T-helper 2 cell (primary cell): ENCODE measurements at regions not wholly inside any gene's neighbourhood (a gene's known extent, or its start where the extent isn't known, plus 50 kb on each side); places are given as distances from the start of the nearest gene placed in this dataset.

ENCODE experiments used
- DNase-seq, 5 experiments: peaks; one replicate each; pipeline versions ENCODE4 v3.0.0 to v3.0.0-alpha.2; 2012 to 2022

DNA sequence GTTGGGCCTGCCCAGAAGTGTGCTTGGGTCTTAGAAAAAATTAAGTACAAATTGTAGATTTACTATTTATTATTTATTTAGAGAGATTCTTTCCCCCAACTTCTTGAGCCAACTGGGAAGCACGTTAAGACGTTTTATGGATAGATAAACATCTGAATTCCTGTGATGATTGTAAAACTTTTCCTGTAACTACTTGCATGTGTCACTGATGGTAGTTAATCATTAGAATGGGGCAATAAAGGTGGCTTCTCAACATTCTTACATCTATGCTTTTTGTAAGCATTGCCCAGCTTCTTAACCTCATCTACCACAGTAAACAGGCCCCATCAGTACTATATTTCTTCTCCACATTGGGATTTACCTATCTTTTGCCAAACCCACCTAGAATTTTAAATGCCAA is 559.8 kb downstream of the LMO4 start:
- DNase-seq, result no peak

DNA sequence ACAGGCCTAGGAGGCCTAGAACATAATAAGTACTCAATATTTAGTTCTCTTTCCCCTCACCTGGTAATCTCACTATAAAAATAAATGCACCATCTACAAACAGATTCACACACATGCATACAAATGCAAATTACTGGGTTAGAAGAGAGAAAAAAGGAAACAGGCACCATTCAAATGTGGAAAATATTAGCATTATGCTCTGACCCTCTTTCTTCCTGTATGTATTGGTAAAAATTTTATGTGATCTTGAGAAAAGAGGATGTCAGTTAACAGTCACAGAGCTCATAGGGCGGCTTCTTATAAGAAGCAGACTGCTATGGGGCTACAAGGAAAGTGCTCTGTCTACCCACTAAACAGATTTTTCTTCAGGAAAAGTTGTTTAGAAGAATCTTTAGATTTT is 565.4 kb downstream of the LMO4 start:
- no peak for DNase-seq

DNA sequence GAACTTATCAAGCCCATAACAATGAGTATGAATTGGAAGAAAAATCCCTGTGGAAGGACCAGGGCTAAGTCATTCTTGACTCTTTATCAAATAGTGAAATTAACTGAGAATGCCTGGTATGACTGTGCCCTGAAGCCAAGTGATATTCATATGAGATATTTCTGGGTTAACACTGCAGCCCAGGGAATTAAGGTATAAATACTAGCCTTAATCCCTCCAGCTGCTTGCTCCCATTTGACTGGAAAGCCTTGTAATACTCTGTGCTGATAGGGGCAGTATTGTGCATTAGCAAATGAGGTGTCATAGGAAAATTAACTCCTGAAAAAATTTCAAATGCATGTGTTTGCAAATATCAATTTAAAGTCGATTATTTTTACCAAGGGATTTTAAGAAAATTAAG is 568.8 kb downstream of the LMO4 start:
- DNase-seq, result no peak

DNA sequence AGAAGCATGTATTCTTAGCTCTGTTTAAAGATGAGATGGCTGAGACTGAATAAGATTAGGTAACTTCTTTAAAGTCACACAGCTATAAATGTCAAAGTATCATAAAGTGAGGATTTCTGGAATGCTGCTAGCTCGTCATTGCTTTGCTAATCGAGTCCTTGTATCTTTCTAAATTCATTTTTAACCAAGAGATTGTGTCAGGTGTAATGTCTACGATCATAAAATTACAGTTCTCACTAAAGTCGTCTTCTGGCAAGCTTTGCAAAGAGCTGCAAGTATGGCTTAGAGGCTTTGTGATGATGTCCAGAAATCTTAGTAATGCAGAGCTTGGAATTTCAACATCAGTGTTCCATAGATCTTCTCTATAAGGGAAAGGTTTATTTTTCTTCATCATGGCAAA is 569.8 kb downstream of the LMO4 start:
- DNase-seq, result no peak

DNA sequence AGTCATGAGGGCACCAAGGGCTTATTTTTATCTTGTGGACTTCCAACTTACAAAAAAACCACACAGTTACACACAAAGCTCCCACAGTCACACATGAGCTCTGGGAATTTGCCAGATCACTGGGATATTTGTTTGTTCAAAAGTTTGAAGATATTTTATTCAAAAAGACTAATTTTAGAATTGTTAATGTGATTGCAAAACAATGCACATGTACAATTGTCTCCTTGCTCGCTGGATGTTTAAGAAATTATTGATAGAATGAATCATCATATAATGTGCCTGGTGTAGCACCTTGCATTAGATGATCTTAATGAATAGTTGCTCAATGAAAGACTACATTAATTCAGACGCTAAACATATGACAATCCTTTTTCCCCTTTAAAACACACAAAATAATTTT is 570.3 kb downstream of the LMO4 start:
- DNase-seq, result no peak

DNA sequence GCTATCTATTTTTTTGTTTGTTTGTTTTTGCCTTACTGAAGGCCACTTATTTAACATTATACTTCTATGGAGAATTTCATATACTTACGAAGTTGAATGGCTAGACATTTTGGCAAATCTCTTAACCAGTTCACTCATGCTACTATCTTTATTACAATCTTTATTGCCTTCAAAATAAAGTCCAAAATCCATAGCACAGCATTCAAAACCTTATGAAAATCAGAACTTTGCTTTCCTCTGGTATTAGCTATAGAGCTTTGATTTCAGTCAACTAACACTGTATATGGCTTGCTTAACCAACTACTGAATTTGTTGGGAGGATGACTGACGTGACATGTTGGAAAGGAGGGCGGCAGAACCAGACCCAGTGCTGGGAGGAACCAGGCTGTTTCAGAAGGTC is 571.1 kb downstream of the LMO4 start:
- DNase-seq, result no peak

DNA sequence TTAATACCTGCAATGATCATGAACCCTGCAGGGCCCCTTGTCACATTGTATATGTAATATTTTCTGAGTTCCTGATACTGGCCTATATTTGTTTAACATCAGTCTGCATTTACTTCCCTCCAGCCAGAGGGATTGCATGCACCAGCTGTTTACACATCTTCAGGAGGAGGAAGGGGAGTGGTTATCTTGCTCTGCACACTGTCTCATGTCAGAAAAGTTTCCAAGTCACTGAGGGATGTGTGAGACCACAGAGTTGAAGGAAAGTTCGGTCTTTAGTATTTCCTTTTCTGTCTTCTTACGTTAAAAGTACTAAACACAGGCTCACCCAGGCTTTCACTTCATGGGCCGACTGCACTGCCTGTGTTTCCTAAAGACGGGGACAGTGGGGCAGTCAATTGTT is 574.1 kb downstream of the LMO4 start:
- no peak for DNase-seq

DNA sequence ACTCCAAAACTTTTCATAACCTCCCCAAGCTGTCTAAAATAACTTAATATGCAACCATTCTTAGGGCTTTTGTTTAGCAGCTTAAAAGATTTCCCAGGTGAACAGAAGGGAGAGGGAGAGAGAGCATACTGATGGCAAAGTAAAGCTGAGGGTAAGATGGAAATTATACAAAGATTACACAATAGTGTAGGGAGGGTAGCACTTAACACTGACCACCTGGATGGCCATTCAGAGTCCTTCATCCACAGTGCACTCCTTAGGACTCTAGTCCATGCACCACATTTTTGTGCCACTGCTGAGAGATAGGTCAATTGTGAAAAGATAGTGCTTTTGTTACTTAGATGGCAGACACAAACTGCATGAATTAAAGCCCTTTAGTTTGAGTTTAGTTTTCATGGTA is 574.6 kb downstream of the LMO4 start:
- DNase-seq, result no peak

DNA sequence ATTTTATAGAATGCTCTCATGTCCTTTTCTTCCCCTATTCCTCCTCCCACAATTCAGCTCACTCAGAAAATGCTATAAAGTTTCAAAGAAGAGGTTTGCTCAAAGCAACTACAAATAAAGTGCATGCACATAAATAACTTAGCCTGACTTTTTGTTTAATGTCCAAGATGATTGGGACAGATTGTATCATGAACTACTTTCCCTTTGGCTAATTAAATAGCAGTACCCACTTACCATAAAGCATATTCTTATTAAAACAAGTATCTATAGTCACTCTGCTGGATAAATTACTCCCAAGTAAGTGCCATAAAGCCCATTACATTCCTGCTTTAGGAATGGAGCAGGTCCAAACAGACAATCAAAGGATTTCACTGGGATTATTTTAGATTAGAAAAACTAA is 576.0 kb downstream of the LMO4 start:
- DNase-seq, result no peak

DNA sequence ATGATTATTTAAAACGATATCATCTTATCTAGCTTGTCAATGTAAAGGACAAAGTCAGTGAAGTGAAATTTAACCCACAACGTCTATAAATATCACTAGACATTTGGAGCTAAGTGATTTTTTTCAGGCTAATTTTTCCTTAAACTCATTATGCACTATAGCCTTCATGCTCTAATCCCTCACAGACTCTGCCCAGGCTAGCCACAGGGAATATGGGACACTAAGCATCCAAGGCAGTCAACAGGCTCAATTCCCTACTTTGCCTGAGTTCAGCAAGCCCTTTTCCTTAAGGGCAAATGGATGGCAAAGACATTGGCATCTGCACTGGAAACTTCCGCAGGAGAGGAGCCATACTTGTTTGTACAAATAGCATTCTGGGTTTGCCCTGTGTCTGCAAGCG is 577.0 kb downstream of the LMO4 start:
- no peak for DNase-seq

DNA sequence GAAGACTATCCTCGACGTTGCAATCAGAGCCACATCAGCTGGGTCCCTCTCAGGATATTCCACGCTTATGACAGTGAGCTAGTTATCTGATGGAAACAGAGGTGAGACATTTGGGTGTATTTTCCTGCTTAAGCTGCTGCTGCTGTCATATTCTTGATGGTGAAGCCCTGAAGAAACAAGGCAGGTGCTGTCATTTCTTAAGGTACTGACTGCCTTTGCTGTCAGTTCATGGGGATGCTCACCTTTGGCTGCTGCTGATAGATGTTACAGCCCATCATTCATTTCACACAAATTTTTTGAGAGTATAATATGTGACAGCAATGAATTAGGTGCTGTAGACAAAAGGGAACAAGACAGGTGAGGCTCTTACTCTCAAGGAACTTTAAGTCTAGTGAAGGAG is 577.4 kb downstream of the LMO4 start:
- DNase-seq, result no peak

DNA sequence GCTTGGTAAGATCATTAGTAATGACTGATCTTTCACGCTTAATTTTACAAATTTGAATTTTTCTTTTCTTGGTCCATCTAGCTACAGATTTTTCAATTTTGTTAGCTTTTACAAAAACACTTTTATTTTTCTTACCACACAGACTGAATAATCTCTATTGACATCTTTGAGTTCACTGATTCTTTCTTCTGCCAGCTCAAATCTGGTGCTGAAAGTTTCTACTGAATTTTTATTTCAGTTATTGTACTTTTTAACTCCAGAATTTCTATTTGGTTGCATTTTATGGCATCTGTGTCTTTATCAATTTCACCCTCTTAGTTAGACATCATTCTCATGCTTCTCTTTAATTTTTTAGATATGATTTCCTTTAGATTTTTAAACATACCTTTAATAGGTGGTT is 584.7 kb downstream of the LMO4 start:
- no peak for DNase-seq

DNA sequence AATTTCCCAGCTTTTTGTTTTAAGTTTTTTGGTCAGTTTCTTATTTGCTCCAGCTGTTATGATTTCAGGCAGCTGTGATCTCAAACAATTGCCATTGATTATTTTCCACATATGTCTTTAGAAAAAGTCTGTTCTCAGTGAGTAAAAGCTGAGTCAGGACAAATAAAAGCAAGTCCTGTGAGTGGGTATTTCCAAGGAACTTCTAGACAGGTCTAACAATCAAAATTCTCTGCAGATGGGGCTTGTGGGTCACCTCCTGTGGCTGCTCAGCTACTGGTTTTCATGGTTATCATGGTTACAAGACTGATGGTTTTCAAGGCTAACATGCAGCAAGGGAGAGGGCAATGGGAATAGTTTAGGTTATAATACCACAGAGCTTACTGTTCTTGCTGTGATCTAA is 585.7 kb downstream of the LMO4 start:
- no peak for DNase-seq

DNA sequence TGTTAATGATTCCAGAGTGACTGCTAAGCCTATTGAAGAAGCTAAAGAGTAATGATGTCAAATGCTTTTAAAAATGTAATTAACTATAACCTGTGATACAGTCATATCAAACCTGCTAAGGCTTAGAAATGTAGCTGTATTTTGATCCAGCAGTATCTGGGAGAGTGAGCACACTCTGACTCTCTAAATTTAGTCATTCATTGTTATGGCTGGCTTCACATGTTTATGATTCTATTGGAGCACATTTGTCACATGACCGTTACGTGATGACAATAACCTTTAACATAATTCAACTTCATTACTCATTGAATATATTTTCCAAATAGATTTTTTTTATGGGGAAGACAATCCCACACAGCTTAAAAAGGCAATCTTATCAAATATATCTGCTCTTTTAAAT is 587.1 kb downstream of the LMO4 start:
- no peak for DNase-seq

DNA sequence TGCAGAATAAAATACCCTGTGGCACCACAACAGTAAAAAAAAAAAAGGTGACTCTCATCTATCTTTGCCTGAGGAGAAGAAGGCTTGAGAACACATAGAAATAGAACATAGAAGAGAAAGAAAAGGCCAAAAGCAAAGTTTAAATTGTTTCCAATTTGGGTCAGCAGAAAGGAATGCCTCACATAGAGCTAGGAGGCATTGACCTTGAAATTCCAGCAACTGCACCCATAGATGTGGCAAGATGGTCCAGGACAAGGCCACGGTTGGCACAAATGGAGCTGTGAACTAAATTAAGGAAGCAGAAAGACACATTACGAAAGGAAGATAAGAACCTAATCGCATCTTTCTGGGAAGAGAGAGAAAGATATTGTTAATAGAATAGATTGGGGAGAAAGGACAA is 588.3 kb downstream of the LMO4 start:
- DNase-seq, result no peak

DNA sequence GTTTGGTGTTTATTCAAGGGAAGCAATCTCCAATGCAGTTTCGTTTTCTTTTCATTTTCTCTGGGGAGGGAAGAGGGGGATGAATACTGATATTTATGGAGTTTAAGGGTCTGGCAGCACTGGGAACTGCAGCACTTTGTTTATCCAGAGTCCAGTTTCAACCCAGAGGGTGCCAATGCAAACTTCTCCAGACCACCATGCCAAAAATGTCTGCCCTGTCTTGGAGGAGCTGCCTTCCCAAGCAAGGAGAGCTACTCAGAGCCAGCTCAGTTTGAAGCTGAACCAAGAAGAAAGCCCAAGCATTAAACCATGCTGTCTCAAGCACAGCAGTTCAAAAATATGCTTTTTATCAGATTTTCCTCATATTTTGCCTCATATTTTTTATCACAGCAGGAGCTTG is 589.7 kb downstream of the LMO4 start:
- no peak for DNase-seq

DNA sequence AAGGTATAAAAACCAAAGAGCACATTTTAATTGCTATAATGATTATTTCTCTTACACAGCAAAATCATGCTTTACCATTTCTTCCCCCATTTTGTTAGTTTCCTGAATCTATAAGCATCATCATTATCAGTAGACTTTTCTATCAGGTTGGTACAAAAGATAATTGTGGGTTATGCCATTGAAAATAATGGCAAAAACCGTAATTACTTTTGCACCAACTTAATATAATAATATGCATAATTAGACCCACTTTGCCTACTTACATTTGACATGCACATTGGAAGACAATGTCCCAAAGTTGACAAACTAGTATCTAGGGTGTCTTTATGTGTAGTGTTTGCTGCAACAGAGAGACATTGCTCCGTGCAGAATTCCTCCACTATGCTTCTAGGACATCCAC is 594.2 kb downstream of the LMO4 start:
- DNase-seq, result no peak

DNA sequence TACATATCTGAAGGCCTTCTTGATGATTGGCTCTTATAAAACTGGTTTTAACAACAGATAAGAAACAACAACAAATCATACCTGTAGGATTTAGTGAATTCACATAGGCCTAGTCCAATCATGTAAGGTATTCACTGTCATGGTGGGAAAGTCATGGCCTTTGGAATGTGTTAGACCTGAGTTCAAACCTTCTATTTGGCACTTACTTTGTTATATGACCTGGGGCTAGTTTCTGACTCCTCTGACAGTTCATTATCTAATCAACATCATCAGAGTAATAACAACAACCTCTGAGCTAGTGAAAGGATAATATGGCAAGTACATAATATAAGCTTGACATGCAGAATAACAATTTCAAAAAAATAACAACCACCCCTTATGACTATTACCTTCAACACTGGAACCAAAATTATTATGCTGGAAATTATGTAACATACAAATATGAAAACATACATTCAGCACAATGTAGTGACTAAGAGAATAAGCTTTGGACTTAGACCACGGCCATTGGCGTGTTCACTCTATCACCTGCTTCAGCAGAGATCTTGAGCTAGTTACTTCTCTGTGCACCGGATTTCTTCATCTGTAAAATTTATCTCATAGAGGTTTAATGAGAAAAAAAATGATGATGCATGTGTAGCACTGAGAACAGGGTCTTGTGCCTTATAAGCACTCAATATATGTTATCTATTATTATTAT is 597.6 kb downstream of the LMO4 start:
- no peak for DNase-seq

DNA sequence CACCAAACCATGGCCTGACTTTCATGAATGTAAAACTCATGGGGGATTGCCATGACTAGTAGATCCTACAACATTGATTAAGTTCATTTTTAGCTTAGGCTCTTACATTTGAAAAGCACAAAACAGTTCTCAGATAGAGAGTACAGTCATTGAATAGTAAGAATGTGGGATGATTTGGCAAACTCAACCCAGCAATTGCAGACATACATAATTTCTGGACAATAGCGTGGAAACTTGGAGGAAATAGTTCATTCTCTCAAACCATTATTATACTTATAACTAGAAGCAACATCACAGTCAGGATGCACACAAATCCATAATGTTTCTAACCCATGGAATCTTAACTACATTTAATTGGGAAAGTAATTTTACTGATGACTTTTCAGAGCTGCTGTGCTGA is 598.2 kb downstream of the LMO4 start:
- DNase-seq, result no peak

DNA sequence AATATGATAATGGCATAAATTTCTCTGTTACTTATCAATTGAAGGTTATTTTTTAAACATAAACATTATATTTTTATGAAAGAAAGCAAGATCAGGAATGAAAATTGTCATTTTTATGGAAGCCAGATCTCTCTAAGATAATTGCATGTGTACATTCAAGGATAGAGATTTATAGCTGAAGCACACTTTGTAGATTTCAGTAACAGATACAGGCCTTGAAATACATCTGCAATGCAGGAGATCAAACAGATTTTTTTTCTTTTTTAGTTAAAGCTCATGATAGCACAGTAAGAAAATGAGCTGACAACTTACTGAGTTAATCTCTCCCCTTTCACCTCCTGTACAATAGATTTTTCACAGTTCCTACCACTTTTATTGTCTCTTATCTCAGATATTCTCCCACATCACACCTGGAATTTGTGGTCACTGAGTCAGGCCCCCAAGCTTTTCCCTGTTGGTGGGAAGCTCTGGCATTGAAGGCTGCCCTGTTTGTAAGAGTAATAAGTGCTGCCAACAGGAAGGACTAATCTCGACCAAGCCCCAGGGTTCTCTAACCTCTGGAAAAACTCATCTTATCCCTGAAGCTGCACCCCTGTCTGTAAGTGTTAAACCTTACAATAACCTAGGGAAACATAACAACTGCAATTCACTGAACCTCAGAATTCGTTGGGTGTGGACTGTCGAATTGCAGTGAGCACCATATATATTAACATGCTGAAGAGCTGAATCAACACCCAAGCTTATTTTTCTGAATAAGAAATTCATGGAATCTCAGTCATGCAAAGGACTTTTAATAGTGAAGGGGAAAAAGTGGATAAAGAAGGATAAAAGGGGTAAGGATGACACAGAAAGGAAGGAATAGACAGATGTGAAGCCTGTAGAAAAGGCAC is 599.0 kb downstream of the LMO4 start:
- no peak for DNase-seq

DNA sequence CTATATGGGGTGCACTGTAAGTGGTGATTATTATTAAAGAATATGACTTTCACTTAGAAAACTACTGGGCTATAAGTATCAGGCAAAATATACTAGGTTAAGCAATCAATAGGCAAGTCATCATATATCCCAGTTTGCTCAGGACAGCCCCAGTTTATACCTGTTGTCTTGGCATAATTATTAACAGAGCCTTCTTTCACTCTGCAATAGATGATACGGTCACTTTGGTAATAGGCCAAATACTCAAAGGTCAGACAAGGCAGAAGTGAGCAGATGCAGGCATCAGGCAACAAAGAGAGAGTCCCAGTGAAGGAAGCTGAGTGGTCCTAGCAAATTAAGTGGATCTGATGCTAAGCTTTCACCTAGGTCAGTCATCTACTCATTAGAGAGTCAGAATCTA is 599.9 kb downstream of the LMO4 start:
- DNase-seq, result no peak

DNA sequence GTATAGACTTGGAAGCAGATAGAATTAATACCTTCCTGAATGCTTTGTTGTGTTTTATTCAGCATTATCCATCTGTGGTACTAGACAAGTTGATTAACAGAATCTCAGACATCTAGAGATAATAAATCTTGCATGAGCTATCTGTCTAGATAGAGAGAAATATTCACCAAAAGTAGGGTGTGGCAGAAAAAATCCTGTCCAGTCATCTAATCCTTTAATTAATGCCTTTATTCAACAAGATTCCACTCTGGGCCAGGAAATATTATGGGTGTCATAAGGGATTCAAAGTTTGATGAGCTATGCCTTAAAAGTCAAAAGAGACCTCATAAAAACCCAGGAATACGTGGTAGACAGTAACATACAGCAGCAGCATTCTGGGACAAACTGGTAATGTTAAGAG is 601.2 kb downstream of the LMO4 start:
- no peak for DNase-seq

DNA sequence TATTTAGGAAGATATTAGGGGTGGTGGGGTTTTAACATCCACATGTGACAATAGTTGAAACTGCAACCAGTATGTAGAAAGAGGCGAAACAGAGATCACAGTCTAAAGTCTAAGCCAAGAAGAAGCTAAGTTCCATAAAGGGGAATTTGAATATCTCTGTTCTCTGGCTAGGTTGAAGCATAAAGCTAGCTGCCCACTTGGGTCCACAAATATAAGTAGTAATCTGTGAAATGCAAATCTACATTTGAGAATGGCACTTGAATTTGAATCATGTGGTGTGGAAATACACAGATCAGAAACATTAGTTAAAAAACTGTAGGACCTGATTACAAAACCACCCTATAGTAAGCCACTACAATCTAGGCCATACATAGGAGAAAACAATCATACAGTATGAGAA is 602.1 kb downstream of the LMO4 start:
- DNase-seq, result no peak

DNA sequence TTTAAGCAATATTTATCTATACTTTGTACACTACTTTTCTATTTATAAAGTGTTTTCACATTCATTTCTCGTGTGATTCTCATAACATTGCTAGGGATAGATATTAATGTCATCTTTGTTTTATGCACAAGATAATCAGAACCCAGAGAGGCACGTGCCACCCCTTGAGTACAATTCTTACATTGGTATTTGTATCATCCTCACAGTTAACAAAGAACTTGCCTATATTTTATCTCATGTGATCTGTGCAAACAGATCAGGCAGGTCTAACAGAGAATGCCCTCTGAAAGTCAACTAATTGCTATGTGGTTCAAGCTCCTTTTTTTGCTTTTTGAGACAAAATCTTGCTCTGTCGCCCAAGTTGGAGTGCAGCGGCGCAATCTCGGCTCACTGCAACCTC is 604.5 kb downstream of the LMO4 start:
- DNase-seq, result no peak

DNA sequence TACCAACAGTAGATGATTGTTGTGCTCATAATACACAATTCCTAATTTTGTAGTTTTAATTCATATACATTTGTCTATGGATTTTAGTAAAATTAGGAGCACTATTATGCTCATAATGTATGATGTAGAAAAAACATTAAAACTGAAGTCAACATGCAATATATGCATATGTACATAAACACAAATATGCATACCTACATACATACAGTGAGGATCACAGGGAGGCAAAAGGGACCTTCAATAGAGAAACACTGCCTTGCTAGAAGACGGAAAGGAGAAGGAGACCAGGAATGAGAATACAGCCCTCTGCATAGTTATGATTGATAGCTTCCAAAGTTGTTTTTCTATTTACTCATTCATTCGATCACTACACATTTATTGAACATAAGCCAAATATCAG is 606.5 kb downstream of the LMO4 start:
- DNase-seq, result no peak
